Thoracic aorta (tissue), 2 donors: ENCODE measurements at regions not wholly inside any gene's neighbourhood (a gene's known extent, or its start where the extent isn't known, plus 50 kb on each side); places are given as distances from the start of the nearest gene placed in this dataset.

Experiments used
- ATAC-seq: fragments of 150-250 bp; one replicate; pipeline ENCODE4 v1.8.0; 2017; ENCODE audit warnings: low read depth; ENCODE audit not compliant: insufficient number of reproducible peaks, low FRiP score
- DNase-seq: peaks from one replicate; pipeline ENCODE4 v3.0.0-alpha.2; 2020; ENCODE audit warnings: low spot score
- H3K27ac ChIP-seq, 2 donors: fragments of 200-600 bp; sonication (generic); 1 replicate in 1 of 2; 2 replicates in 1 of 2; pipeline ENCODE4 v1.5.1; 2016; ENCODE audit warnings: mild to moderate bottlenecking in 2 of 2, moderate library complexity in 2 of 2
- H3K27me3 ChIP-seq: fragments of 200-600 bp; sonication (generic); replicated peaks from 2 replicates; pipeline ENCODE4 v1.6.0; 2016; ENCODE audit warnings: mild to moderate bottlenecking; ENCODE audit not compliant: insufficient read depth
- H3K36me3 ChIP-seq: fragments of 200-600 bp; sonication (generic); one replicate; pipeline ENCODE4 v1.5.1; 2016
- H3K4me1 ChIP-seq, 2 donors: fragments of 200-600 bp; sonication (generic); 1 replicate in 1 of 2; 2 replicates in 1 of 2; pipeline versions ENCODE4 v1.5.1 to v1.6.0; 2016; ENCODE audit warnings: low read depth in 2 of 2, mild to moderate bottlenecking in 1 of 2; ENCODE audit not compliant: control insufficient read depth in 1 of 2
- H3K4me3 ChIP-seq: fragments of 200-600 bp; sonication (generic); 2 replicates; pipeline ENCODE4 v1.5.1; 2016; ENCODE audit warnings: mild to moderate bottlenecking
- H3K9me3 ChIP-seq: fragments of 200-600 bp; sonication (generic); 2 replicates; pipeline ENCODE4 v1.5.1; 2016
- CTCF ChIP-seq: fragments of 200-600 bp; sonication (generic); IDR thresholded peaks from one replicate; pipeline ENCODE4 v1.5.1; 2019; ENCODE audit warnings: antibody characterized with exemption

- H3K27ac ChIP-seq: no peak overlapping the region
- no peaks in the 10 kb centered on the region for H3K9me3 ChIP-seq
- no peak overlapping the region for H3K4me3 ChIP-seq
- TF ChIP-seq CTCF: no peak
- ATAC-seq: no peak
- no peaks in the 10 kb centered on the region for H3K27me3 ChIP-seq
- H3K36me3 ChIP-seq: no peaks in the 10 kb centered on the region
- no peak for DNase-seq
- no peaks in the 10 kb centered on the region for H3K4me1 ChIP-seq
Measured at GRCh38 chr18:2219706-2220105, 351.6 kb downstream of the METTL4 start.

DNA sequence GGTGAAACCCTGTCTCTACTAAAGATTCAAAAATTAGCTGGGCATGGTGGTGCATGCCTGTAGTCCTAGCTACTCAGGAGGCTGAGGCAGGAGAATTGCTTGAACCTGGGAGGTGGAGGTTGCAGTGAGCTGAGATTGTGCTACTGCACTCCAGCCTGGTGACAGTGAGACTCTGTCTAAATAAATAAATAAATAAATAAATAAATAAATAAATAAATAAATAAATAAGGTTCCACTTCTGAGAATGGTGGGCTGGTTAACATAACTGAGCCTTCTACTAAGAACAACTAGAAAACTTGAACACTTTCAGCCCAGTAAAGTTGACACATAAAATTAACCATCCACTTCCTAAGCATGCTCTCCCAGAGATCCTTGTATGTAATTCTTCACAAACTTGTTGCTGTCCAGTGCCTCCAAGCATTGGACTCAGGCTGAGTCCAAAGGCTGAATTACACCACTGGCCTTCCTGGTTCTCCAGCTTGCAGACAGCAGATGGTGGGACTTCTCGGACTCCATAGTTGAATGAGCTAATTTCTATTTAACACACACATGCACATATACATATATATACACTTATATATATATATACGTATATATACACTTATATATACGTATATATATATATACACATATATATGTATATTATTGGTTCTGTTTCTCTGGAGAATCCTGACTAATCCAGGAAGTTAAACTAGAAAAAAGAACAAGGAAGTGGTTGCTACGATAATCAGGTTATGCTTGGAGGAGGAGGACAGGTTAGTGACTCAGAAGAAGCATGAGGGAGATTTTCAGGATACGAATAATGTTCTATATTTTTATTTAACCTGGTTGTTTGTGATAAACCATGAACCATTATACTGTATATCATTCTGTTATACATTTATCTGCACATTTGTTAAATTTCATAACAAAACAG, 348.8 kb downstream of the METTL4 start:
- no peaks in the 10 kb centered on the region for H3K9me3 ChIP-seq
- H3K27me3 ChIP-seq: no peaks in the 10 kb centered on the region
- H3K4me1 ChIP-seq: no peaks in the 10 kb centered on the region
- no peak overlapping the region for H3K4me3 ChIP-seq
- H3K27ac ChIP-seq: no peak overlapping the region
- H3K36me3 ChIP-seq: no peaks in the 10 kb centered on the region
- no peak for DNase-seq
- no peak for ATAC-seq
- TF ChIP-seq CTCF: no peak

GRCh38 chr18:2223449-2223848, 347.9 kb downstream of the METTL4 start:
- DNase-seq: no peak
- TF ChIP-seq CTCF: no peak
- no peaks in the 10 kb centered on the region for H3K9me3 ChIP-seq
- H3K36me3 ChIP-seq: no peaks in the 10 kb centered on the region
- ATAC-seq: no peak
- no peaks in the 10 kb centered on the region for H3K4me1 ChIP-seq
- peak overlapping the region; percentile 43 for H3K4me3 ChIP-seq
- no peaks in the 10 kb centered on the region for H3K27me3 ChIP-seq
- H3K27ac ChIP-seq: no peak overlapping the region

- Histone ChIP-seq H3K9me3 (no peaks in the 10 kb centered on the region), H3K4me3 (peak overlapping the region; percentile 43), H3K27ac (no peak overlapping the region), H3K36me3 (no peaks in the 10 kb centered on the region), H3K27me3 (no peaks in the 10 kb centered on the region), H3K4me1 (no peaks in the 10 kb centered on the region)
- no peak for TF ChIP-seq CTCF
- DNase-seq (no peak), ATAC-seq (no peak)
Measured at GRCh38 chr18:2223849-2224248, 347.5 kb downstream of the METTL4 start.

DNA sequence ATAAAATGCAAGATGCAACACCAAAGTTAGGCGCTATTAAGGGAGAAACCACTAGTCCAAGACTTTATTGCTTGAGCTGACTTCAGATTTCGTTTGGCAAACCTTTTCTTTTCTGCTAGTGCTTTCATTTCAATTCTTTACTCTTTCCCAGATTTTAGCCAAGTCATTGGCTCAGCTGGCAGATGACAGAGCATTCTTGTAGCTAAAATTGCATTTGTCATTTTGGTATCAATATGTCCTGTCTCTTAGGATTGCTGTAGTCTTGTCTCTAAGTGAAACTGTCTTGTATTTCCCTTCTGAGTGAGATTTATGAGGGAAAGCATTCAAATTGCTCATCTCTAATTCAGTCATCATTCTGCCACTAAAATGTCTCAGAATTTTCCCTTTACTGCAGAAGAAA, 335.1 kb downstream of the METTL4 start:
- TF ChIP-seq CTCF: no peak
- H3K27ac ChIP-seq: no peak overlapping the region
- no peaks in the 10 kb centered on the region for H3K4me1 ChIP-seq
- H3K4me3 ChIP-seq: no peak overlapping the region
- H3K36me3 ChIP-seq: no peaks in the 10 kb centered on the region
- no peaks in the 10 kb centered on the region for H3K9me3 ChIP-seq
- no peak for ATAC-seq
- DNase-seq: no peak
- no peaks in the 10 kb centered on the region for H3K27me3 ChIP-seq
